Effector CD4-positive, alpha-beta T cell (primary cell): ENCODE measurements at regions not wholly inside any gene's neighbourhood (a gene's known extent, or its start where the extent isn't known, plus 50 kb on each side); places are given as distances from the start of the nearest gene placed in this dataset.

Experiments used
- DNase-seq: peaks from one replicate; pipeline ENCODE4 v3.0.0-alpha.2; 2020

GRCh38 chr1:4553761-4554160 is 100.6 kb upstream of the AJAP1 start:
- no peak for DNase-seq

- no peak for DNase-seq
Observed at GRCh38 chr1:4554271-4554865, 100.0 kb upstream of the AJAP1 start.

GRCh38 chr1:4557949-4558348 is 96.5 kb upstream of the AJAP1 start:
- DNase-seq = no peak

- no peak for DNase-seq
Observed at GRCh38 chr1:4561205-4561604, 93.2 kb upstream of the AJAP1 start.

- DNase-seq = no peak
Observed at GRCh38 chr1:4562321-4562720, 92.1 kb upstream of the AJAP1 start.

- no peak for DNase-seq
Observed at GRCh38 chr1:4563586-4563985, 90.8 kb upstream of the AJAP1 start.

- no peak for DNase-seq
Observed at GRCh38 chr1:4564051-4564450, 90.4 kb upstream of the AJAP1 start.

GRCh38 chr1:4565166-4565565 is 89.2 kb upstream of the AJAP1 start:
- no peak for DNase-seq

- no peak for DNase-seq
Observed at GRCh38 chr1:4565801-4566449, 88.5 kb upstream of the AJAP1 start.

GRCh38 chr1:4571263-4571662 is 83.1 kb upstream of the AJAP1 start:
- no peak for DNase-seq

- no peak for DNase-seq
Observed at GRCh38 chr1:4573526-4573925, 80.9 kb upstream of the AJAP1 start.

- no peak for DNase-seq
Observed at GRCh38 chr1:4581807-4582206, 72.6 kb upstream of the AJAP1 start.

GRCh38 chr1:4584449-4584848 is 70.0 kb upstream of the AJAP1 start:
- DNase-seq = no peak

GRCh38 chr1:4585216-4585615 is 69.2 kb upstream of the AJAP1 start:
- DNase-seq = peak; percentile 12

GRCh38 chr1:4585705-4586104 is 68.7 kb upstream of the AJAP1 start:
- no peak for DNase-seq

- DNase-seq = no peak
Observed at GRCh38 chr1:4586611-4587160, 67.7 kb upstream of the AJAP1 start.

- DNase-seq = no peak
Observed at GRCh38 chr1:4587721-4588120, 66.7 kb upstream of the AJAP1 start.

- no peak for DNase-seq
Observed at GRCh38 chr1:4590756-4591155, 63.7 kb upstream of the AJAP1 start.

GRCh38 chr1:4591926-4592325 is 62.5 kb upstream of the AJAP1 start:
- no peak for DNase-seq

GRCh38 chr1:4593106-4593505 is 61.3 kb upstream of the AJAP1 start:
- DNase-seq = no peak

- DNase-seq = no peak
Observed at GRCh38 chr1:4594286-4594991, 60.0 kb upstream of the AJAP1 start.

- DNase-seq = no peak
Observed at GRCh38 chr1:4595341-4596225, 58.8 kb upstream of the AJAP1 start.

GRCh38 chr1:4596486-4596885 is 57.9 kb upstream of the AJAP1 start:
- no peak for DNase-seq
